Tibial nerve (tissue), 4 donors: ENCODE measurements at regions not wholly inside any gene's neighbourhood (a gene's known extent, or its start where the extent isn't known, plus 50 kb on each side); places are given as distances from the start of the nearest gene placed in this dataset.

Source experiments
- DNase-seq, 2 donors: peaks; one replicate each; pipeline ENCODE4 v3.0.0-alpha.2; 2019; ENCODE audit warnings: low spot score in 2 of 2
- H3K27ac ChIP-seq, 4 donors: fragments of 200-600 bp; sonication (generic) in 3 of 4; one replicate each; pipeline ENCODE4 v1.5.1; 2017 to 2019; ENCODE audit warnings: mild to moderate bottlenecking in 1 of 4
- H3K27me3 ChIP-seq, 2 donors: fragments of 200-600 bp; sonication (generic) in 1 of 2; one replicate each; pipeline versions ENCODE4 v1.5.1 to v1.6.0; 2017 to 2019
- H3K36me3 ChIP-seq, 3 donors: fragments of 200-600 bp; sonication (generic); one replicate each; pipeline ENCODE4 v1.5.1; 2018 to 2019
- H3K4me1 ChIP-seq, 4 donors: fragments of 200-600 bp; sonication (generic) in 3 of 4; one replicate each; pipeline ENCODE4 v1.5.1; 2017 to 2019
- H3K4me3 ChIP-seq, 4 donors: fragments of 200-600 bp; sonication (generic) in 3 of 4; one replicate each; pipeline ENCODE4 v1.5.1; 2017 to 2019; ENCODE audit warnings: mild to moderate bottlenecking in 1 of 4, moderate library complexity in 1 of 4
- H3K9me3 ChIP-seq, 4 donors: fragments of 200-600 bp; sonication (generic) in 3 of 4; one replicate each; pipeline ENCODE4 v1.5.1; 2017 to 2019
- CTCF ChIP-seq, 5 experiments: fragments of 200-600 bp in 3 of 5; fragments of 450-650 bp in 2 of 5; sonication (generic) in 3 of 5; IDR thresholded peaks; one replicate each; pipeline ENCODE4 v1.5.1; 2016 to 2019; ENCODE audit warnings: antibody characterized with exemption in 5 of 5, mild to moderate bottlenecking in 3 of 5, moderate library complexity in 2 of 5
- EP300 ChIP-seq, 2 donors: sonication (generic); formaldehyde crosslinking; IDR thresholded peaks; one replicate each; pipeline ENCODE4 v1.6.1; 2017; ENCODE audit warnings: antibody characterized with exemption in 2 of 2, mild to moderate bottlenecking in 1 of 2
- POLR2A ChIP-seq, 2 donors: fragments of 450-650 bp; IDR thresholded peaks; one replicate each; pipeline ENCODE4 v1.6.1; 2017; ENCODE audit warnings: antibody characterized with exemption in 2 of 2, mild to moderate bottlenecking in 2 of 2, moderate library complexity in 2 of 2
- WGBS, 2 donors: methylation state at CpG; one replicate each; pipeline ENCODE4 v1.1.5; 2018; 5-methylcytosine and 5-hydroxymethylcytosine counted together

DNA sequence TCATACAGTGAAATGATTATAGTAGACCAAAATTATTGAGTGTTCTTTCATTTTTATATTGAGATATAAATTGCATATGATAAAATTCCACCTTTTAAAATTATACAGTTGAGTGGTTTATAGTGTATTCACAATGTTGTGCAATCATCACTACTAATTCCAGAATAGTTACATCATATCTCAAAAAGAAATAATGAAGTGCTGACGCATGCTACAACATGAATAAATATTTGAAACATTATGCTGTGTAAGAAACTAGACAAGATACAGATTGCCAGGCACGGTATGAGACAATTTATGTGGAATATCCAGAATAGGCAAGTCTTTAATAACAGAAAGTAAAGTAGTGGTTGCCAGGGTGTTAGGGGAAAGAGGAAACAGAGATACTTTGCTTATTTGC, 871.7 kb downstream of the FAM133A start:
- H3K36me3 ChIP-seq, result no peaks in the 10 kb centered on the region
- H3K4me3 ChIP-seq, result no peak overlapping the region
- H3K4me1 ChIP-seq, result no peaks in the 10 kb centered on the region
- no peaks in the 10 kb centered on the region for H3K27me3 ChIP-seq
- 54 to 64% methylated on average over 2 of the region's 2 CpGs for WGBS, 2 donors
- DNase-seq, result no peak
- TF ChIP-seq POLR2A (IDR thresholded peaks at IDR 0.05) (no peak), EP300 (IDR thresholded peaks at IDR 0.05) (no peak), CTCF (IDR thresholded peaks at IDR 0.05) (no peak)
- H3K9me3 ChIP-seq, result no peaks in the 10 kb centered on the region
- no peak overlapping the region for H3K27ac ChIP-seq

- no peak for DNase-seq
- H3K4me1 ChIP-seq, result no peaks in the 10 kb centered on the region
- no peak overlapping the region for H3K4me3 ChIP-seq
- H3K36me3 ChIP-seq, result no peaks in the 10 kb centered on the region
- H3K27ac ChIP-seq, result no peak overlapping the region
- no peaks in the 10 kb centered on the region for H3K9me3 ChIP-seq
- TF ChIP-seq CTCF (IDR thresholded peaks at IDR 0.05) (no peak), EP300 (IDR thresholded peaks at IDR 0.05) (no peak), POLR2A (IDR thresholded peaks at IDR 0.05) (no peak)
- H3K27me3 ChIP-seq, result no peaks in the 10 kb centered on the region
- WGBS, 2 donors, result 84 to 92% methylated on average over 4 of the region's 4 CpGs
Observed at GRCh38 chrX:94551831-94552230, 877.8 kb downstream of the FAM133A start.

GRCh38 chrX:94560930-94561329, 886.9 kb downstream of the FAM133A start:
- no peaks in the 10 kb centered on the region for H3K36me3 ChIP-seq
- DNase-seq, result no peak
- no peak overlapping the region for H3K4me3 ChIP-seq
- TF ChIP-seq CTCF (IDR thresholded peaks at IDR 0.05) (no peak), EP300 (IDR thresholded peaks at IDR 0.05) (no peak), POLR2A (IDR thresholded peaks at IDR 0.05) (no peak)
- H3K27me3 ChIP-seq, result peaks cover 0 to 3% of the 10 kb centered on the region in 2 donors
- H3K9me3 ChIP-seq, result no peaks in the 10 kb centered on the region
- no peak overlapping the region for H3K27ac ChIP-seq
- WGBS, 2 donors, result 77 to 88% methylated on average over 1 to 4 of the region's 4 CpGs
- no peaks in the 10 kb centered on the region for H3K4me1 ChIP-seq

DNA sequence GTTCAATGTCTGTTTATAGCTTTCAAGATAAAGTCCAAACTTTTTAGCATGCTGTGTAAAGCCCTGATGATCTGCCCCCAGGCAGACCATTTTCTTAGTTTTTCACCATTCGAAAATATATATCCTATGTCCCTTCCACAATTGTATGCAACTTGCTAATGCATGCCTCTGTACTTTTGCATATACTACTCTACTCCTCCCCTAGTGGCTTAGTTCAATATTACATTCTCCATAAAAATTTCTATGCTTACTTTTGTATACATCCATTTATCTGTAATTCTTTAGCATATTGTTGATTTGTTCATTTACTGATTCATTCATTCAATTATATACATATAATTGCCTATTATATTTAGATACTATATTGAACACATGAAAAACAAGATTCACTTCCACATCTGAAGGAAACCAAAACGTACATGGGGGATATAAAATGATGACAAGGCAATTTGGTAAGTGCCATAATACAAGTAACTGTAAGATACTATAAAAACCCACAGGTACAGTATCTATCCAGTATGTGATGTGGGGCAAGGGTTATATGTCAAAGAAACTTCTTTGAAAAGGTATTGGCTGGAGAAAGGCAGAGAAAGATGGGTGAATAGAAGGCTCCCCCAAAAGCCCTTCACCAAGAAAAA, 902.5 kb downstream of the FAM133A start:
- TF ChIP-seq POLR2A (IDR thresholded peaks at IDR 0.05), result no peak
- TF ChIP-seq CTCF (IDR thresholded peaks at IDR 0.05), result peak in 2 of 5 experiments; percentile 11 to 30
- Histone ChIP-seq H3K27ac (no peak overlapping the region), H3K36me3 (no peaks in the 10 kb centered on the region), H3K27me3 (no peaks in the 10 kb centered on the region), H3K4me3 (no peak overlapping the region), H3K9me3 (no peaks in the 10 kb centered on the region), H3K4me1 (no peaks in the 10 kb centered on the region)
- 58 to 68% methylated on average over 2 of the region's 2 CpGs for WGBS, 2 donors
- DNase-seq, result no peak

- H3K27ac ChIP-seq, result no peak overlapping the region
- no peaks in the 10 kb centered on the region for H3K9me3 ChIP-seq
- H3K27me3 ChIP-seq, result no peaks in the 10 kb centered on the region
- DNase-seq, result no peak
- 79 to 81% methylated on average over 3 to 6 of the region's 6 CpGs for WGBS, 2 donors
- no peaks in the 10 kb centered on the region for H3K4me1 ChIP-seq
- no peak overlapping the region for H3K4me3 ChIP-seq
- TF ChIP-seq POLR2A (IDR thresholded peaks at IDR 0.05) (no peak), EP300 (IDR thresholded peaks at IDR 0.05) (no peak), CTCF (IDR thresholded peaks at IDR 0.05) (no peak)
- no peaks in the 10 kb centered on the region for H3K36me3 ChIP-seq
Observed at GRCh38 chrX:94600077-94600476, 926.1 kb downstream of the FAM133A start.
